ENCODE measurements at regions not wholly inside any gene's neighbourhood (a gene's known extent, or its start where the extent isn't known, plus 50 kb on each side); places are given as distances from the start of the nearest gene placed in this dataset.
A peak's percentile ranks its signal among the peaks of the same experiment; 100 is the strongest.

DNA sequence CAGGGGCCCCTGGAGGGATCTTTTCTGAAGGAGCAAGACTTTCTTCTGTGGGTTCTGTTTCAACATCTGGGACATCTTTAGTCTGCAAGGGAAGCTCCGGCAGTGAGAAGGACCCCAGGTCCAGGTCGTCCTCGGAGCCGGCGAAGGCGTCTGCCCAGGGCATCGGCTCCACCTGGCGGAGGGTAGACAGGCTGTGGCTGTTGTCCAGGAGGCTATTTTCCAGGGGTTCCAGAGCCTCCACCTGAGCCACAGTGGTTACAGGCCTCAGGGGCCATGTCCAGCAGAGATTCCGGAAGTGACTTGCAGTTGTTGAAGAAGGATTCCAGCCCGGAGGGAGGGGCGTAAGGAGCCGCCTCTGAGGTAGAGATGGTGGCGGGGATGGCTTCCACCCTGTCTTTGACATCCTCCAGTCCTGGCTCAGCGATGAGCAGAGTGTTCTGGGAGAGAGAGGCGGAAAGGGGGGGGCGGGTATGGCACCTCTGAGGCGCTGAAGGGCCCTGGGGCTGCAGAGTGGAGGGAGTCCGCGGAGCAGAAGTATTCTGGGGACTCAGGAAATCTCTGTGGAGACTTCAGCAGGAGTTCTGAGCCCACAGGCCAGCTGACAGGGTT is 891.3 kb upstream of the LRRTM1 start:
- no peaks in the 10 kb centered on the region for H3K9me3 ChIP-seq (ENCODE audit: severe bottlenecking)
- no peaks in the 10 kb centered on the region for H3K27me3 ChIP-seq (ENCODE audit: insufficient read depth, poor library complexity, severe bottlenecking)
- no peaks in the 10 kb centered on the region for H3K4me1 ChIP-seq (ENCODE audit: insufficient read depth, poor library complexity, severe bottlenecking)
- TF ChIP-seq, protein P1, sequence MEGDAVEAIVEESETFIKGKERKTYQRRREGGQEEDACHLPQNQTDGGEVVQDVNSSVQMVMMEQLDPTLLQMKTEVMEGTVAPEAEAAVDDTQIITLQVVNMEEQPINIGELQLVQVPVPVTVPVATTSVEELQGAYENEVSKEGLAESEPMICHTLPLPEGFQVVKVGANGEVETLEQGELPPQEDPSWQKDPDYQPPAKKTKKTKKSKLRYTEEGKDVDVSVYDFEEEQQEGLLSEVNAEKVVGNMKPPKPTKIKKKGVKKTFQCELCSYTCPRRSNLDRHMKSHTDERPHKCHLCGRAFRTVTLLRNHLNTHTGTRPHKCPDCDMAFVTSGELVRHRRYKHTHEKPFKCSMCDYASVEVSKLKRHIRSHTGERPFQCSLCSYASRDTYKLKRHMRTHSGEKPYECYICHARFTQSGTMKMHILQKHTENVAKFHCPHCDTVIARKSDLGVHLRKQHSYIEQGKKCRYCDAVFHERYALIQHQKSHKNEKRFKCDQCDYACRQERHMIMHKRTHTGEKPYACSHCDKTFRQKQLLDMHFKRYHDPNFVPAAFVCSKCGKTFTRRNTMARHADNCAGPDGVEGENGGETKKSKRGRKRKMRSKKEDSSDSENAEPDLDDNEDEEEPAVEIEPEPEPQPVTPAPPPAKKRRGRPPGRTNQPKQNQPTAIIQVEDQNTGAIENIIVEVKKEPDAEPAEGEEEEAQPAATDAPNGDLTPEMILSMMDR (IDR thresholded peaks at IDR 0.05; ENCODE audit: poor library complexity, severe bottlenecking): no peak
- H3K27ac ChIP-seq (ENCODE audit: poor library complexity, severe bottlenecking): no peak overlapping the region
- DNase-seq (ENCODE audit: low spot score) (no peak), ATAC-seq (ENCODE audit: low read depth) (no peak)
- no peaks in the 10 kb centered on the region for H3K36me3 ChIP-seq (ENCODE audit: low read depth)
- no peak overlapping the region for H3K4me3 ChIP-seq (ENCODE audit: severe bottlenecking)

DNA sequence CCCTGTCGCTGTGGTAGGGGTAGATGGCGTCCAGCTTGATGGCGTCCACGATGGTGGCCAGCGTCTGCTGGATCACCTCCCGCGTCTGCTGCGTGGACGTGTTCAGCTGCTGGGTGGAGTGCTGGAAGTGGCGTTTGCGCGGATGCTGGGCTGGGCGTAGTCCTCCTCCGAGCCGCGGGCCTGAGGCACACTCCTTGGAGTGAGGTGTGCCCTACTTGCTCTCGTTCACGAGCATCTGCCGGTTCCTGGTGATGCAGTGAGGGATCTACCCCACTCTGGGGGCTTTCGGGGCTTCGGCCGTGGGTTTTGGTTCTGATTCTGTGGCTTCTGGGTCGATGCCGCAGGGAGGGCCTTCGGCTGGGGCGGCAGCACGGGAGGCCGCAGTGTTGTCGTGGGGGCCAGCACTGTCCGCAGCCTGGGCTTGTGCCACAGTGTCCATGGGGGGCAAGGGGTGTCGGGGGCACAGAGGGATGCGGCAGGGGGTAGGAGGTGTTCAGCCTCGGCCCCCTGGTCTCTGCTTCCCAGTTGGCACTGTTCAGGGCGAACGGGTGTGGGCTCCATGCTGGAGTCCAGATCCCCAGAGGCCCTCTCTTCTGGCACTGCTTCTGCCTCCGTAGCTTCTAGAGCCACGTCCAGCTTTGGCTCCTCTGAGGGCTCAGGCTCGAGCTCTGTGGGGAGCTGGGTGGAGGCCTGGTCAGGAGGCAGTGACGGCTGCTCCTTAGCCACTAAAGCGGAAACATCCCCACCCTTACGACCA is 890.6 kb upstream of the LRRTM1 start:
- Histone ChIP-seq H3K4me3 (ENCODE audit: severe bottlenecking) (no peak overlapping the region), H3K36me3 (ENCODE audit: low read depth) (no peaks in the 10 kb centered on the region), H3K27ac (ENCODE audit: poor library complexity, severe bottlenecking) (no peak overlapping the region), H3K4me1 (ENCODE audit: insufficient read depth, poor library complexity, severe bottlenecking) (no peaks in the 10 kb centered on the region), H3K27me3 (ENCODE audit: insufficient read depth, poor library complexity, severe bottlenecking) (no peaks in the 10 kb centered on the region), H3K9me3 (ENCODE audit: severe bottlenecking) (no peaks in the 10 kb centered on the region)
- DNase-seq (ENCODE audit: low spot score) (peak; percentile 26), ATAC-seq (ENCODE audit: low read depth) (no peak)
- TF ChIP-seq, protein P1 (IDR thresholded peaks at IDR 0.05; ENCODE audit: poor library complexity, severe bottlenecking): no peak

DNA sequence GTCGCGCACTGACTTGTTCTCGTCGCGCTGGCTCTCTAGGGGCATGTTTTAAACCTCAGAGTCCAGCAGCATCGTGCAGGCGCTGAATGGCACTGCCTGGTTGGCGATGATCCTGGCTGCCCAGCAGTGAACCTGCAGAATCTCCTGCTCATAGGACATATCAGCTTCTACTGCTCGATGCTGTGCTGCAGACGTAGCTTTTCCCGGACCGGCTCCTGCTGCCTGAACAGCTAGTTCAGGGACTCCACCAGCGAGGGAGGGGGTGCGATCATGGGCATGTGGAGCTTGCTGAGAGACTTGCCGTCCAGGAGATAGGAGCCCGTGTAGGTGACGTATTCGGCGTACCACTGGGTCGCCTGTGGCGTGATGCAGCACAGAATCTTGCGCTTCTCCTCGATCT is 890.0 kb upstream of the LRRTM1 start:
- TF ChIP-seq, protein P1 (IDR thresholded peaks at IDR 0.05; ENCODE audit: poor library complexity, severe bottlenecking): no peak
- ATAC-seq (ENCODE audit: low read depth): no peak
- H3K36me3 ChIP-seq (ENCODE audit: low read depth): no peaks in the 10 kb centered on the region
- H3K4me1 ChIP-seq (ENCODE audit: insufficient read depth, poor library complexity, severe bottlenecking): no peaks in the 10 kb centered on the region
- no peaks in the 10 kb centered on the region for H3K27me3 ChIP-seq (ENCODE audit: insufficient read depth, poor library complexity, severe bottlenecking)
- H3K4me3 ChIP-seq (ENCODE audit: severe bottlenecking): no peak overlapping the region
- no peaks in the 10 kb centered on the region for H3K9me3 ChIP-seq (ENCODE audit: severe bottlenecking)
- no peak for DNase-seq (ENCODE audit: low spot score)
- H3K27ac ChIP-seq (ENCODE audit: poor library complexity, severe bottlenecking): no peak overlapping the region

DNA sequence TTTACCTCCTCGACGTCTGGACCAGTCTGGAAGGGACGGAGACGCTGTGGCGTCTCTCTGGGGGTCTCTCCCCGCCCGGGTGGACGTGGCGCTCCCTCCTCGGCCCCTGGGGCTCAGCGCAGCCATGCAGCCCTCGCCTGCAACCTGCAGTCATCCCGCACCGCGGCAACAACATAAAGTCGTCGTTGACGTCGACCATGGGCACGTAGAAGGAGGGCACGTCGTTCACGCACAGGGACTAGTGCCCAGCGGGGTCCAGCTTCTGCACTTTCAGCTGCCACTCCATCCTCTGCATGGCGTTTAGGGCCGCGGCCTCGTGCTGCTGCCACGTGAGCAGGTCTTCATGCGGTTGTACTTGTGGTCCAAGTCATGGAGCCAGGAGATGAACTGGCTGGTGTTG is 889.6 kb upstream of the LRRTM1 start:
- DNase-seq (ENCODE audit: low spot score) (no peak), ATAC-seq (ENCODE audit: low read depth) (no peak)

More for the DNA sequence above, 889.6 kb upstream of the LRRTM1 start:
- no peaks in the 10 kb centered on the region for H3K36me3 ChIP-seq (ENCODE audit: low read depth)
- no peak overlapping the region for H3K27ac ChIP-seq (ENCODE audit: poor library complexity, severe bottlenecking)
- H3K9me3 ChIP-seq (ENCODE audit: severe bottlenecking): no peaks in the 10 kb centered on the region
- H3K27me3 ChIP-seq (ENCODE audit: insufficient read depth, poor library complexity, severe bottlenecking): no peaks in the 10 kb centered on the region
- no peaks in the 10 kb centered on the region for H3K4me1 ChIP-seq (ENCODE audit: insufficient read depth, poor library complexity, severe bottlenecking)
- TF ChIP-seq, protein P1 (IDR thresholded peaks at IDR 0.05; ENCODE audit: poor library complexity, severe bottlenecking): no peak
- no peak overlapping the region for H3K4me3 ChIP-seq (ENCODE audit: severe bottlenecking)

All from RWPE2 (cell line).